ENCODE measurements at regions not wholly inside any gene's neighbourhood (a gene's known extent, or its start where the extent isn't known, plus 50 kb on each side); places are given as distances from the start of the nearest gene placed in this dataset.

DNA sequence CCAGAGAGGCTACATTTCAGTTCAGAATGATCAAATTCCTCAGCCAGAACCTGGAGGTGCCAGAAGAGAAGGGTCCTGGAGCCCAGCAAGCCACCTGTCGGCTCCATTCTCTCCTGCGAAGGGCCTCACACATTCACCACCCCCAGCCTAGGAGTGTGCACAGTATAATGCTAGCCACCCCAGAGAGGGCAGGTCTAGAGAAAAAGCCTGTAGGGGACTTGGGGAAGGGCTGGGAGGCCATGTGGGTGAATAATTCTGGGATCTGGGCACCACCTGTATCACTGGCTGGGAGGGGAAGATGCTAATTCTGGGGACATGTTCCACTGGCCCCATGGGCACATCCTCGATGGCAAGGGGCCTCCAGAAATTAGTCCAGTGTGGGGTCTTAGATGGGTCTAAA lies 127.6 kb upstream of the HNMT start:
- H3K79me2 ChIP-seq (ENCODE audit: insufficient read depth), result no peaks in the 10 kb centered on the region
- CTCF ChIA-PET, result interaction anchor here (2.6 kb wide), 1 partner anchor 916 kb away, joined by 12 read pairs; no protein-coding TSS in a partner anchor
- no peak overlapping the region for H3K27ac ChIP-seq (ENCODE audit: low read depth in 2 of 2, low read length in 1 of 2)
- H3K27me3 ChIP-seq (ENCODE audit: insufficient read depth), result no peaks in the 10 kb centered on the region; the same call in 1 of the 2 replicates
- no peaks in the 10 kb centered on the region for H4K20me1 ChIP-seq (ENCODE audit: insufficient read depth)
- no peak overlapping the region for H3K9ac ChIP-seq
- H3K36me3 ChIP-seq (replicated peaks in 1 of 2; ENCODE audit: control insufficient read depth in 1 of 2, insufficient read depth in 2 of 2, low read length in 1 of 2), result no peaks in the 10 kb centered on the region
- TF ChIP-seq RXRA (IDR thresholded peaks at IDR 0.05; ENCODE audit: borderline replicate concordance, low read depth) (no peak), FOXM1 (IDR thresholded peaks at IDR 0.05; ENCODE audit: low read depth) (no peak), YY1 (IDR thresholded peaks at IDR 0.05; ENCODE audit: low read depth) (no peak), EZH2phosphoT487 (IDR thresholded peaks at IDR 0.05; ENCODE audit: borderline replicate concordance, low read depth) (no peak), MEF2A (IDR thresholded peaks at IDR 0.05; ENCODE audit: borderline replicate concordance, low read depth) (no peak), NRF1 (IDR thresholded peaks at IDR 0.05; ENCODE audit: low read depth, low read length) (no peak), CHD2 (IDR thresholded peaks at IDR 0.05; ENCODE audit: low read length, partially characterized antibody) (no peak), GATA2 (CRISPR knock-in tag; IDR thresholded peaks at IDR 0.05) (no peak), RFX5 (IDR thresholded peaks at IDR 0.05; ENCODE audit: low read length) (no peak), POLR2AphosphoS5 (IDR thresholded peaks at IDR 0.05; ENCODE audit: low read depth, low read length) (no peak), TCF12 (IDR thresholded peaks at IDR 0.05) (no peak), TEAD4 (IDR thresholded peaks at IDR 0.05; ENCODE audit: borderline replicate concordance, insufficient read depth) (no peak), NFIC (IDR thresholded peaks at IDR 0.05; ENCODE audit: borderline replicate concordance) (no peak)
- TF ChIP-seq, protein P1, sequence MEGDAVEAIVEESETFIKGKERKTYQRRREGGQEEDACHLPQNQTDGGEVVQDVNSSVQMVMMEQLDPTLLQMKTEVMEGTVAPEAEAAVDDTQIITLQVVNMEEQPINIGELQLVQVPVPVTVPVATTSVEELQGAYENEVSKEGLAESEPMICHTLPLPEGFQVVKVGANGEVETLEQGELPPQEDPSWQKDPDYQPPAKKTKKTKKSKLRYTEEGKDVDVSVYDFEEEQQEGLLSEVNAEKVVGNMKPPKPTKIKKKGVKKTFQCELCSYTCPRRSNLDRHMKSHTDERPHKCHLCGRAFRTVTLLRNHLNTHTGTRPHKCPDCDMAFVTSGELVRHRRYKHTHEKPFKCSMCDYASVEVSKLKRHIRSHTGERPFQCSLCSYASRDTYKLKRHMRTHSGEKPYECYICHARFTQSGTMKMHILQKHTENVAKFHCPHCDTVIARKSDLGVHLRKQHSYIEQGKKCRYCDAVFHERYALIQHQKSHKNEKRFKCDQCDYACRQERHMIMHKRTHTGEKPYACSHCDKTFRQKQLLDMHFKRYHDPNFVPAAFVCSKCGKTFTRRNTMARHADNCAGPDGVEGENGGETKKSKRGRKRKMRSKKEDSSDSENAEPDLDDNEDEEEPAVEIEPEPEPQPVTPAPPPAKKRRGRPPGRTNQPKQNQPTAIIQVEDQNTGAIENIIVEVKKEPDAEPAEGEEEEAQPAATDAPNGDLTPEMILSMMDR (IDR thresholded peaks at IDR 0.05), result no peak
- TF ChIP-seq, protein P2, sequence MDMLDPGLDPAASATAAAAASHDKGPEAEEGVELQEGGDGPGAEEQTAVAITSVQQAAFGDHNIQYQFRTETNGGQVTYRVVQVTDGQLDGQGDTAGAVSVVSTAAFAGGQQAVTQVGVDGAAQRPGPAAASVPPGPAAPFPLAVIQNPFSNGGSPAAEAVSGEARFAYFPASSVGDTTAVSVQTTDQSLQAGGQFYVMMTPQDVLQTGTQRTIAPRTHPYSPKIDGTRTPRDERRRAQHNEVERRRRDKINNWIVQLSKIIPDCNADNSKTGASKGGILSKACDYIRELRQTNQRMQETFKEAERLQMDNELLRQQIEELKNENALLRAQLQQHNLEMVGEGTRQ (IDR thresholded peaks at IDR 0.05; ENCODE audit: borderline replicate concordance, low read depth, low read length), result no peak
- H2AFZ ChIP-seq (ENCODE audit: low read depth), result no peak overlapping the region
- no peak overlapping the region for H3K4me3 ChIP-seq (ENCODE audit: low read depth in 2 of 2, low read length in 1 of 2)
- no peak overlapping the region for H3K4me2 ChIP-seq
- H3K9me2 ChIP-seq, result no peaks in the 10 kb centered on the region
- H3K9me3 ChIP-seq, result no peaks in the 10 kb centered on the region
- POLR2A ChIA-PET, result no interaction called here
- WGBS (ENCODE audit: low lambda C conversion rate), result 38% methylated on average over 3 of the region's 3 CpGs
- no peaks in the 10 kb centered on the region for H3F3A ChIP-seq (replicated peaks; ENCODE audit: insufficient read depth)
- H3K4me1 ChIP-seq (ENCODE audit: control insufficient read depth in 1 of 2, insufficient read depth in 2 of 2, low read depth in 1 of 2, low read length in 1 of 2), result no peaks in the 10 kb centered on the region
- DNase-seq, result no peak

DNA sequence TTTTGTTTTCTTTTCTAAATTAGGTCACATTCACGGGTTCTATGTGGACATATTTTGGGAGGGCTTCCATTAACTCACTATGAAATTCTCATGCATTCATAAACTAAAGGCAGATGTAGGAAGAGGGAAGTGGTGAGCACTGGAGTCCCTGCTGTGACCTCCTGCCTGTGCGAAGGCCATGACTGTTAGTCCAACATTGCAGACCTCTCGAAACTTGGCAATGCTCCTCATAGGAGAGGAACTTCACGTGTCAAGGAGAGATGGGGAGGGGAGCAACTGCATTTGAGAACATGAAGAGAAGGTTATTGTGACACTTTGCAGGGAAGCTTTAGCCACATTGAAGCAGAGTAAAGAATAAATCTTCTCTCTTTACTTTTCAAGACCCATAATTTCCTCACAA lies 126.4 kb upstream of the HNMT start:
- no peaks in the 10 kb centered on the region; the same call in 1 of the 2 replicates for H3K27me3 ChIP-seq (ENCODE audit: insufficient read depth)
- no peaks in the 10 kb centered on the region for H3F3A ChIP-seq (replicated peaks; ENCODE audit: insufficient read depth)
- H3K9ac ChIP-seq, result no peak overlapping the region
- no peaks in the 10 kb centered on the region for H3K9me3 ChIP-seq
- no peak overlapping the region for H3K4me2 ChIP-seq
- TF ChIP-seq, protein P1 (IDR thresholded peaks at IDR 0.05), result no peak
- no peak for TF ChIP-seq MEF2A (IDR thresholded peaks at IDR 0.05; ENCODE audit: borderline replicate concordance, low read depth)
- TF ChIP-seq JUND (IDR thresholded peaks at IDR 0.05), result no peak
- no peak for TF ChIP-seq RCOR1 (IDR thresholded peaks at IDR 0.05; ENCODE audit: low read length)
- no peak for TF ChIP-seq FOXJ3 (CRISPR knock-in tag; IDR thresholded peaks at IDR 0.05)
- TF ChIP-seq MXI1 (IDR thresholded peaks at IDR 0.05; ENCODE audit: low read depth, low read length), result no peak
- no peak for TF ChIP-seq EZH2phosphoT487 (IDR thresholded peaks at IDR 0.05; ENCODE audit: borderline replicate concordance, low read depth)
- TF ChIP-seq, protein P3, sequence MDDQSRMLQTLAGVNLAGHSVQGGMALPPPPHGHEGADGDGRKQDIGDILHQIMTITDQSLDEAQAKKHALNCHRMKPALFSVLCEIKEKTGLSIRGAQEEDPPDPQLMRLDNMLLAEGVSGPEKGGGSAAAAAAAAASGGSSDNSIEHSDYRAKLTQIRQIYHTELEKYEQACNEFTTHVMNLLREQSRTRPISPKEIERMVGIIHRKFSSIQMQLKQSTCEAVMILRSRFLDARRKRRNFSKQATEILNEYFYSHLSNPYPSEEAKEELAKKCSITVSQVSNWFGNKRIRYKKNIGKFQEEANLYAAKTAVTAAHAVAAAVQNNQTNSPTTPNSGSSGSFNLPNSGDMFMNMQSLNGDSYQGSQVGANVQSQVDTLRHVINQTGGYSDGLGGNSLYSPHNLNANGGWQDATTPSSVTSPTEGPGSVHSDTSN (IDR thresholded peaks at IDR 0.05), result no peak
- TF ChIP-seq FOSL2 (IDR thresholded peaks at IDR 0.05; ENCODE audit: borderline replicate concordance, low read depth), result no peak
- no peaks in the 10 kb centered on the region for H4K20me1 ChIP-seq (ENCODE audit: insufficient read depth)
- H3K36me3 ChIP-seq (replicated peaks in 1 of 2; ENCODE audit: control insufficient read depth in 1 of 2, insufficient read depth in 2 of 2, low read length in 1 of 2), result no peaks in the 10 kb centered on the region
- H2AFZ ChIP-seq (ENCODE audit: low read depth), result no peak overlapping the region
- CTCF ChIA-PET, result interaction anchor here (0.6 to 3.7 kb wide), 31 partner anchors 10 to 1414 kb away, joined by 3 to 64 read pairs (median 3); no protein-coding TSS in a partner anchor
- WGBS (ENCODE audit: low lambda C conversion rate), result 44% methylated on average over 4 of the region's 4 CpGs
- H3K4me1 ChIP-seq (ENCODE audit: control insufficient read depth in 1 of 2, insufficient read depth in 2 of 2, low read depth in 1 of 2, low read length in 1 of 2), result no peaks in the 10 kb centered on the region
- H3K79me2 ChIP-seq (ENCODE audit: insufficient read depth), result no peaks in the 10 kb centered on the region
- no peak for DNase-seq
- POLR2A ChIA-PET, result no interaction called here
- no peaks in the 10 kb centered on the region for H3K9me2 ChIP-seq
- H3K27ac ChIP-seq (ENCODE audit: low read depth in 2 of 2, low read length in 1 of 2), result no peak overlapping the region
- H3K4me3 ChIP-seq (ENCODE audit: low read depth in 2 of 2, low read length in 1 of 2), result no peak overlapping the region
